CD14-positive monocyte (primary cell): ENCODE measurements at regions not wholly inside any gene's neighbourhood (a gene's known extent, or its start where the extent isn't known, plus 50 kb on each side); places are given as distances from the start of the nearest gene placed in this dataset.

Source experiments
- DNase-seq, 3 donors: peaks; one replicate each; pipeline ENCODE4 v3.0.0-alpha.2; 2011 to 2022
- H2AFZ ChIP-seq: 2 replicates; pipeline ENCODE4 v1.6.0; 2012; ENCODE audit warnings: mild to moderate bottlenecking, low read depth, low read length, inconsistent platforms; ENCODE audit not compliant: insufficient read depth, poor library complexity, severe bottlenecking
- H3K27ac ChIP-seq, 2 donors: 1 replicate in 1 of 2; 2 replicates in 1 of 2; pipeline ENCODE4 v1.5.1; 2012 to 2013; ENCODE audit warnings: low read length in 2 of 2, control low read depth in 1 of 2, inconsistent platforms in 1 of 2, low read depth in 1 of 2, mild to moderate bottlenecking in 1 of 2
- H3K27me3 ChIP-seq, 2 donors: one replicate each; pipeline versions ENCODE4 v1.6.0 to v1.6.1; 2011 to 2013; ENCODE audit warnings: low read length in 2 of 2; ENCODE audit not compliant: control insufficient read depth in 2 of 2, insufficient read depth in 2 of 2
- H3K36me3 ChIP-seq, 2 donors: replicated peaks in 1 of 2; 1 replicate in 1 of 2; 2 replicates in 1 of 2; pipeline versions ENCODE4 v1.5.1 to v1.6.1; 2012 to 2013; ENCODE audit warnings: low read length in 2 of 2, control low read depth in 1 of 2, inconsistent platforms in 1 of 2, mild to moderate bottlenecking in 1 of 2; ENCODE audit not compliant: insufficient read depth in 2 of 2, control insufficient read depth in 1 of 2
- H3K4me1 ChIP-seq, 2 donors: 1 replicate in 1 of 2; 2 replicates in 1 of 2; pipeline versions ENCODE4 v1.5.1 to v1.6.1; 2012 to 2013; ENCODE audit warnings: low read length in 2 of 2, control low read depth in 1 of 2, inconsistent platforms in 1 of 2, mild to moderate bottlenecking in 1 of 2, moderate library complexity in 1 of 2; ENCODE audit not compliant: insufficient read depth in 2 of 2, control insufficient read depth in 1 of 2
- H3K4me2 ChIP-seq: replicated peaks from 2 replicates; pipeline ENCODE3; 2012; ENCODE audit warnings: low read length, moderate library complexity, mild to moderate bottlenecking; ENCODE audit not compliant: poor library complexity, severe bottlenecking; ENCODE audit errors: extremely low read depth
- H3K4me3 ChIP-seq, 3 experiments: fragments of 200-600 bp in 1 of 3; sonication (generic) in 1 of 3; replicated peaks in 1 of 3; 1 replicate in 2 of 3; 2 replicates in 1 of 3; pipeline ENCODE4 v1.5.1; 2011 to 2013; ENCODE audit warnings: low read length in 3 of 3, mild to moderate bottlenecking in 3 of 3, control low read depth in 2 of 3, low read depth in 2 of 3, inconsistent platforms in 1 of 3, moderate library complexity in 1 of 3
- H3K79me2 ChIP-seq: 2 replicates; pipeline ENCODE4 v1.6.0; 2012; ENCODE audit warnings: mild to moderate bottlenecking, control low read depth, inconsistent platforms, low read length, moderate library complexity; ENCODE audit not compliant: insufficient read depth
- H3K9ac ChIP-seq: 2 replicates; pipeline ENCODE4 v1.6.0; 2017; ENCODE audit warnings: low read length, mild to moderate bottlenecking; ENCODE audit not compliant: insufficient read depth, poor library complexity, severe bottlenecking
- H3K9me3 ChIP-seq, 2 donors: replicated peaks in 1 of 2; 1 replicate in 1 of 2; 2 replicates in 1 of 2; pipeline versions ENCODE4 v1.5.1 to v1.6.1; 2012 to 2013; ENCODE audit warnings: low read length in 2 of 2, control low read depth in 1 of 2; ENCODE audit not compliant: control insufficient read depth in 1 of 2, insufficient read depth in 1 of 2
- H4K20me1 ChIP-seq: 2 replicates; pipeline ENCODE4 v1.6.0; 2012; ENCODE audit warnings: mild to moderate bottlenecking, low read length, control low read depth, moderate library complexity; ENCODE audit not compliant: insufficient read depth
- H3K27ac Mint-ChIP-seq, 7 donors: one replicate each; pipeline ENCODE4 v1.8.0; 2020; ENCODE audit warnings: mild to moderate bottlenecking in 7 of 7, mixed read lengths in 7 of 7, moderate library complexity in 6 of 7, inconsistent platforms in 2 of 7
- H3K27me3 Mint-ChIP-seq, 3 donors: one replicate each; pipeline ENCODE4 v1.8.0; 2021 to 2022; ENCODE audit warnings: low read depth in 3 of 3, mild to moderate bottlenecking in 3 of 3, mixed read lengths in 3 of 3, moderate library complexity in 3 of 3, inconsistent platforms in 1 of 3
- H3K36me3 Mint-ChIP-seq, 2 donors: one replicate each; pipeline ENCODE4 v1.8.0; 2020; ENCODE audit warnings: mixed read lengths in 2 of 2, inconsistent platforms in 1 of 2, mild to moderate bottlenecking in 1 of 2
- H3K4me1 Mint-ChIP-seq: one replicate; pipeline ENCODE4 v1.8.0; 2020; ENCODE audit warnings: mild to moderate bottlenecking, mixed read lengths
- H3K4me3 Mint-ChIP-seq, 2 donors: one replicate each; pipeline ENCODE4 v1.8.0; 2020; ENCODE audit warnings: mild to moderate bottlenecking in 2 of 2, mixed read lengths in 2 of 2, moderate library complexity in 1 of 2
- H3K9me3 Mint-ChIP-seq, 7 donors: one replicate each; pipeline ENCODE4 v1.8.0; 2020 to 2022; ENCODE audit warnings: mixed read lengths in 7 of 7, mild to moderate bottlenecking in 6 of 7, moderate library complexity in 6 of 7, inconsistent platforms in 2 of 7
- CTCF ChIP-seq: fragments of 200-600 bp; IDR thresholded peaks from one replicate; pipeline ENCODE4 v1.8.0; 2022; ENCODE audit warnings: antibody characterized with exemption, mild to moderate bottlenecking
- whole genome bisulfite sequencing: methylation state at CpG from one replicate; pipeline ENCODE4 v1.1.5; 2013; ENCODE audit warnings: missing lambda C conversion rate; ENCODE audit not compliant: insufficient coverage; 5-methylcytosine and 5-hydroxymethylcytosine counted together
- intact Hi-C, 2 donors: fragments of 100-400 bp; cut with micrococcal nuclease; formaldehyde crosslinking; loops; one replicate each; pipeline versions ENCODE4 v1.15.0 to v1.15.1; 2023

GRCh38 chr4:128353791-128354190 lies 66.2 kb upstream of the PGRMC2 start:
- H3K4me1 Mint-ChIP-seq: no peaks in the 10 kb centered on the region
- H3K4me3 Mint-ChIP-seq: no peak overlapping the region
- Histone ChIP-seq H2AFZ (no peak overlapping the region), H3K4me3 (no peak overlapping the region), H3K27ac (no peak overlapping the region), H3K9ac (no peak overlapping the region), H3K79me2 (no peaks in the 10 kb centered on the region), H3K27me3 (no peaks in the 10 kb centered on the region), H3K36me3 (no peaks in the 10 kb centered on the region), H4K20me1 (no peaks in the 10 kb centered on the region), H3K9me3 (peaks cover 0 to 6% of the 10 kb centered on the region in 2 donors), H3K4me1 (no peaks in the 10 kb centered on the region), H3K4me2 (no peak overlapping the region)
- no peak overlapping the region for H3K27ac Mint-ChIP-seq
- no peaks in the 10 kb centered on the region for H3K36me3 Mint-ChIP-seq
- DNase-seq: no peak
- no CpG with 5 or more reads among the region's 3 CpGs for WGBS
- intact Hi-C loops: no loop called here
- peaks cover 0 to 3% (median 0%) of the 10 kb centered on the region in 3 donors for H3K27me3 Mint-ChIP-seq
- peaks cover 0 to 7% (median 0%) of the 10 kb centered on the region in 7 donors for H3K9me3 Mint-ChIP-seq
- TF ChIP-seq CTCF: no peak

GRCh38 chr4:128351502-128351901 lies 63.9 kb upstream of the PGRMC2 start:
- no peak overlapping the region for H3K4me2 ChIP-seq
- no peaks in the 10 kb centered on the region for H3K27me3 ChIP-seq
- H2AFZ ChIP-seq: no peak overlapping the region
- WGBS: 100% methylated on average over 1 of the region's 1 CpG
- Mint-ChIP-seq H3K9me3 (peaks cover 0 to 5% (median 0%) of the 10 kb centered on the region in 7 donors), H3K36me3 (no peaks in the 10 kb centered on the region), H3K4me3 (no peak overlapping the region), H3K4me1 (no peaks in the 10 kb centered on the region), H3K27ac (no peak overlapping the region), H3K27me3 (peaks cover 0 to 3% (median 0%) of the 10 kb centered on the region in 3 donors)
- no peaks in the 10 kb centered on the region for H3K9me3 ChIP-seq
- H3K4me1 ChIP-seq: no peaks in the 10 kb centered on the region
- H4K20me1 ChIP-seq: no peaks in the 10 kb centered on the region
- H3K4me3 ChIP-seq: no peak overlapping the region
- intact Hi-C loops: no loop called here
- no peaks in the 10 kb centered on the region for H3K79me2 ChIP-seq
- H3K36me3 ChIP-seq: no peaks in the 10 kb centered on the region
- no peak overlapping the region for H3K9ac ChIP-seq
- TF ChIP-seq CTCF: no peak
- no peak for DNase-seq
- no peak overlapping the region for H3K27ac ChIP-seq
